Fibroblast of mammary gland (primary cell): ENCODE measurements at regions not wholly inside any gene's neighbourhood (a gene's known extent, or its start where the extent isn't known, plus 50 kb on each side); places are given as distances from the start of the nearest gene placed in this dataset.

Experiments used
- DNase-seq: peaks from one replicate; pipeline ENCODE4 v3.0.0-alpha.2; 2010; ENCODE audit warnings: low read depth
- H3K4me3 ChIP-seq: 2 replicates; pipeline ENCODE4 v1.5.1; 2011; ENCODE audit warnings: low read depth, mild to moderate bottlenecking, low read length, moderate library complexity; ENCODE audit not compliant: control insufficient read depth
- CTCF ChIP-seq: conservative IDR thresholded peaks from 2 replicates; pipeline ENCODE4 v1.5.1; 2011; ENCODE audit warnings: low read depth, low read length, inconsistent platforms; ENCODE audit not compliant: control insufficient read depth, insufficient read depth

- DNase-seq = no peak
- no peak for TF ChIP-seq CTCF
- H3K4me3 ChIP-seq = no peak overlapping the region
Measured at GRCh38 chr7:109276348-109276747, 706.7 kb downstream of the DNAJB9 start.

GRCh38 chr7:109282726-109283125 lies 713.1 kb downstream of the DNAJB9 start:
- DNase-seq = no peak
- TF ChIP-seq CTCF = no peak
- H3K4me3 ChIP-seq = no peak overlapping the region

- no peak for DNase-seq
- no peak overlapping the region for H3K4me3 ChIP-seq
- no peak for TF ChIP-seq CTCF
Measured at GRCh38 chr7:109284943-109285342, 715.3 kb downstream of the DNAJB9 start.

DNA sequence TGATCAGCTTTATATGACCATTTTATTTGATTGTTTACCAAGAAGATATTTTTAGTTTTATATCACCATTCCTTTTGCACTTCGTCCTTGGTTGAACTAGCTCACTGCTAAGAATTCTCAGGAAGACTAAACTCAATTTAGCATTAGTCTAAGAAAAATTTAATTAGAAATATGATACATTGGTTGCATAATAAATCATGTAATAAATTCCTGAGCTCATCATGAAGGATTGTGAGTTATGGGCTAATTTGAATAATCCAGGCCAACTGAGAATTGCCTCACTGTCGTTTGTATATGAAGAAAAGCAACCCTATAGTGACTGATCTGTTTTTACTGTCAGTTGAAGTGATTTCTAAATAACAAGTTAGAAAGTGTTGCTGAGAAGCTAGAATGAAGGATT lies 725.5 kb downstream of the DNAJB9 start:
- TF ChIP-seq CTCF = no peak
- no peak for DNase-seq
- H3K4me3 ChIP-seq = no peak overlapping the region

GRCh38 chr7:109308816-109309215 lies 739.1 kb downstream of the DNAJB9 start:
- no peak for TF ChIP-seq CTCF
- no peak overlapping the region for H3K4me3 ChIP-seq
- no peak for DNase-seq

- no peak for TF ChIP-seq CTCF
- DNase-seq = no peak
- H3K4me3 ChIP-seq = no peak overlapping the region
Measured at GRCh38 chr7:109309790-109310189, 740.1 kb downstream of the DNAJB9 start.

DNA sequence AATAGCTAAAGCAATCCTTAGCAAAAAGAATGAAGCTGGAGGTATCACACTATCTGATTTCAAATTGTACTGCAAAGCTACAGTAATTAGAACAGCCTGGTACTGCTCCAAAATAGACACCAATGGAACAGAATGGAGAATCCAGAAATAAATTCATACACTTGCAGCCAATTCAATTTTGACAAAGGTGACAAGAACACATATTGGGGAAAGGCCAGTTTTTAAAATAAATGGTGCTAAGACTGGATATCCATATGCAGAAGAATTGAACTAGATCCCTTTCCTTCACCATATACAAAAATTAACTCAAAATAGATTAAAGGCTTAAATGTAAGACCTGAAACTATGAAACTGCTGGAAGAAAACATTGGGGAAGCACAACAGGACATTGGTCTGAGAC lies 748.5 kb downstream of the DNAJB9 start:
- H3K4me3 ChIP-seq = no peak overlapping the region
- TF ChIP-seq CTCF = no peak
- no peak for DNase-seq
